HG02970 (cell line): ENCODE measurements at regions not wholly inside any gene's neighbourhood (a gene's known extent, or its start where the extent isn't known, plus 50 kb on each side); places are given as distances from the start of the nearest gene placed in this dataset.
"Not testable (repeated sequence)": the region's sequence is repeated elsewhere in the genome, so short reads cannot be mapped to it uniquely, and the experiment has no call there.

Source experiments
- ATAC-seq: cut with Tn5 transposase; IDR thresholded peaks from one replicate; pipeline ENCODE4 v1.9.1; 2021; ENCODE audit warnings: mild to moderate bottlenecking, moderate library complexity, moderate number of reproducible peaks; ENCODE audit not compliant: unreplicated experiment, low FRiP score

DNA sequence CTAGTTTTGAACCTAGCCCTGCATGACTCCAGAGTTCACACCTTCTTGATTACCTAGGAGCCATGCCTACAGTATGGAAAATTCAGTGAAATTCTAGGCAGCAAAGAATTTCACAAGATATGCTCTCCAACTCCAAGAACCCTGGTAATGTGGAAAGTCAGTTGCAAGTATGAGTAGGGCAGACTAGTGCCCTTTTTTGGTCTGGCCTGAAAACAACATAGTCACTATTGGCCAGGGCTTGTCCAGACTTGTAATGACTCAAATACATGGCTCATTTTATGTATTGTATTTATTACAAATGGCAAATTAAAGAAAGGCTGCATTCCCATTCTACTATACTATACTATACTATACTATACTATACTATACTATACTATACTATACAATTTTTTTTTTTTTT lies 160.4 kb downstream of the ESM1 start:
- no peak for ATAC-seq

DNA sequence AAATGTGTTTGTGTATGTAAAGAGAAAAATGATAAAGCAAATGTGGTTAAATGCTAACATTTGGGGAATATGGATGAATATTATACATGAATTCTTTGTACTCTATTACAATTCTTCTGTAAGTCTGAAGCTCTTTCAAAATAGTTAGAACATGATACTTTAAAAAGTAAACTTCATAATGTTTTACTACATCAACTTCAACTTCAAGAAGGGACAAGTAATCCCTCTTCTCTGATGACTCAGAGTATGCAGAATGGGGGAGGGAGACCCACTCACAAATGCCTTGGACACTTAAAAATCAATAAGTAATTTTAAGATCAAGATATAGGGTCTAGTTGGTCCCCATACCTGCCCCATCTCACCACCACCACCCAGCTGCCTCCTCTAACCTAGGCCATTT lies 162.4 kb downstream of the ESM1 start:
- no peak for ATAC-seq

DNA sequence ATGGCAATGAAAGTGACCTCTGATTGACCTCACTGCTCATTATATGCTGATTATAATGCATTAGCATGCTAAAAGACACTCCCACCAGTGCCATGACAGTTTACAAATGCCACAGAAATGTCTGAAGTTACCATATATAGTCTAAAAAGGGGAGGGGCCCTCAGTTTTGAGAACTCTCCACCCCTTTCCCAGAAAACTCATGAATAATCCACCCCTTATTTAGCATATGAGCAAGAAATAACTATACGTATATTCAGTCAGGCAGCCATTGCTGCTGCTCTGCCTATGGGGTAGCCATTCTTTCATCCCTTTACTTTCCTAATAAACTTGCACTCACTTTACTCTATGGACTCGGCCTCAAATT lies 163.1 kb downstream of the ESM1 start:
- no peak for ATAC-seq

DNA sequence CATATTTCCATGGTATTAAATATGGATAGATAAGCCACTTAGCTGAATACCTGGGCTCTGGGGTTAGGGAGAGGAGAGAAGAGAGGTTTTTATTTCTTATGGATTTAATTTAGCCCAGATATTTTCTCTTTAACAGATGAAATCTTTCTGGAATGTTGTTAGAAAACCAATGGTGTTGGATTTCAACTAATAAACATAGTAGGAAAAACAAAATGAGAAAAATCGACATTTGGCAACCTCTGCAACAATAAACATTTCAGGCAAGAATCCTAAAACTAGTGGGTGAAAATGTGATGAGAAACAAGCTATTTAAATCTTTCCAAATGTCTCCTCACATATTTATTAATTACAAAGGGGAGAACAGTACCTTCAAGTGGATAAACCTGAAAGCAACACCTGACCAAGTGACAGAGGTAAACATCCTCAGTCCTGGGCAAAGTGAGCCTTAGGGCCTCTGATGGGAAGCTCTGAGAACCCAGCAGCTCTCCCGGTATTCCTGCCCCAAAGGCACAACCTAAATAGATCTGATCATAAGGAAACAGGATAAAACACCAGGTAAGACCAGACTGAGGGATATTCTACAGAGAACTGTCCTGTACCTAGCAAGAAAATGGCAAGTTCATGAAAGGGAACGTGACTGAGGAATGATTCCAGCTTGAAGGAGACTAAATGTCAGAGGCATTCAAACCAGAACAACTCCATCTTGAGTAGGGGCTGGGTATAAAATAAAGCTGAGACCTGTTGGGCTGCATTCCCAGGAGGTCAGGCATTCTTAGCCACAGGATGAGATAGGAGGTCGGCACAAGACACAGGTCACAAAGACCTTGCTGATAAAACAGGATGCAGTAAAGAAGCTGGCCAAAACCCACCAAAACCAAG lies 163.7 kb downstream of the ESM1 start:
- ATAC-seq, result no peak

DNA sequence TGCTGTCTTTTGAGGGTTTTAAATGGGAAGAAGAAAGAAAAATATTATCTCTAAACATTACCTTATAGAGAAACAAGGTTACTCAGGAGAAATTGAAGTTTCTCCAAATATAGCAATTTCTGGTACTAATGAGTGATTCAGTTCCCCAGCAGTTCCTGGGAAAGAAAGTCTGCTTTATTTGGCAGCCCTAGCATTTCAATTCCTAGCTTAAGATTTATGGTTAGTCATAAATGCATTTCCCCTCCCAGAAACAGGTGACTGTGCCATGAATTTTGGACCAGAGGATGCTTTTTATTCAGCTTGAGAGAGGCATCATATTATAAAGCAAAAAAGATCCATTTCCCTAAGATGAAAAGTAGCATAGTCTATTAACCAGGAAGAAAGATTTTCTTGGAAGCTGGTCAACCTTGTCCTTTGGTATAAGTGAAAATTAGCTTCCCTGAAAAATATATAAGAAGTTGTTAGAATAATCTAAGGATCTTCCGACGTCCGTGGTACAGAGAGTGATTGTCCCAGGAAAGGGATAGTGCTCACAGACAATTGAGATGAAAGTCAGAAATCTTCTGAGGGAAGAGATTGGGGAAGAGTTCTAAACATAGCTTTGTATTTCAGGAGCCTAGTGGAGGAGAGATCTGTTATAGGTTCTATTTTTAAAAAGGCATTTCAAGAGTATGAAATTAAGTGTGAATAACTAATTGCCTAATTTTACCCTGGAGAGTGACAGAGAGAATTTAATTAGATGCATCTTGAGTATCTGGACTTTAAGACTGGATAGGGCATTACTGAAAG lies 164.9 kb downstream of the ESM1 start:
- no peak for ATAC-seq

DNA sequence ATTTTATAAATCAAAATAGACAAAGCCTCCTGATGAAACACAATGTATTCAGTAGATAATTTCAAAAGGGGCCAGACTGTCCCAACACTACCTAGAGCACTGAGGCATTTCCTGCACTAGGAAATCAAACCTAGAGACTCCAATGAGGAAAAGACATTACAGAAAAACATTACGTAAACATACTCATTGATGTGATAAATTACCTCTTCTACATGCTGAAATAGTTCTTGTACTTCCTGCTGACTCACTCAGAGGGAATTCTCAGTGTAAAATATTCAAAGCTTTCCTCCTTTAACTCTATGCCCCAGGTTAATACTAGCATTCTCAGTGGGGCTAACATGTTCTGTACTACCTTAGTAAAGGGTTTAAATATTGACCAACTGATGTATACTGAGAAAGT lies 178.0 kb downstream of the ESM1 start:
- ATAC-seq, result no peak

DNA sequence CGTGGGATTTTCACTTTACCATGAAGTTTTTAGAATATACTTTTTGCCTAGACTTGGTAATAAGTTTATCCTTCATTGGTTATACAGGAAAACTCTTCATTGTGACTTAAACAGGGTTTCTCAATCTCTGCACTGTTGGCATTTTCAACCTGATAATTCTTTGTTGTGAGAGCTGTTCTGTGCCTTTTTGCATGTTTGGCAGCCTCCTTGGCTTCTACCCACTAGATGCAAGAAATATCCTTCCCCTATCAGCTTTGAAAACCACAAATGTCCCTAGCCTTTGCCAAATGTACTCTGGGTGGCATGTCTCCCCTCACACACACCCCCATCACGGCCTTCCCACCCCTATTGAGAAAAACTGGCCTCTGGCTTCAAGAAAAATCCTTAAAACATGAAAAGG lies 180.9 kb downstream of the ESM1 start:
- ATAC-seq, result no peak

DNA sequence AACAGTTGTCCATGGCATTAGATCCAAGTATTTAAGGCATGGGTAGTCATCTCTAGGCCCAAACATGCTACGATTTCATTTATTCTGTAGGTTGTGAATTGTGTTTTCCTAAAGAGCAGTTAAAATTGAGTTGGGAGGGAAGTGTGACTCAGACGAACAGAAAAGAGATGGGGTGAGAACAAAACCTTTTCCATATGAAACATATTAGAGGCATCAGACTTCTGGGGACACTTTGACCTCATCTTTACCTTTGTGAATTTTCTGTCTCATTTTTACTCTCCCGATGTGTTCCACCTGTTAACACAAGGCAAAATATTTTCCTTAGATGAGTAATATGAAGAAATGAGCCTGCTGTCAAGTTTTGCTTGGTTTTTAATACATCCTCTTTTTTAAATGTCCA lies 181.3 kb downstream of the ESM1 start:
- ATAC-seq, result no peak

DNA sequence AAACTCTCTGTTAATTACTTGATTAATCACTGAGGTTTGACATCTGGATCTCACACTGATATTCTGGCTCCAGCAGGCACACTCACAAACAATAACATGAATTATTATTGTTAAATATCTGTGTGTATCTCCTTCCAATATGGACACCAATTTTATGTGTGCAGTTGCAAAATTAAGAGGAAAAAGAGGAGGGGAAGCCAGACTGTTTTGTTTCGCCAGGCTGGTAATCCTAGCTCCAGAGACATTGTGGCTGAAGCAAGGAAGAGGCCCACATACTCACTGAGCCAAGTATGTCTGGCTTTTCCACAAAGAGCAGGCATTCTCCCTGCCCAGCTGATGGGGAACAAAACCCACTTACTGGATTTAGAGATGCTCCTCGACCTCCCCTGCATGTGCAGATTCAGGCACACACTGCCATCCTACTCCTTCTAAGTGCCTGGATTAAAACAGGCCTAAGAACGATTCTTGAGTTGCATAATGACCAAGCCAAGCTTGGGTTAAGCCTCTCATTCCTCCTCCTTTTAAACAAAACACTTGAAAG lies 181.9 kb downstream of the ESM1 start:
- ATAC-seq, result no peak

DNA sequence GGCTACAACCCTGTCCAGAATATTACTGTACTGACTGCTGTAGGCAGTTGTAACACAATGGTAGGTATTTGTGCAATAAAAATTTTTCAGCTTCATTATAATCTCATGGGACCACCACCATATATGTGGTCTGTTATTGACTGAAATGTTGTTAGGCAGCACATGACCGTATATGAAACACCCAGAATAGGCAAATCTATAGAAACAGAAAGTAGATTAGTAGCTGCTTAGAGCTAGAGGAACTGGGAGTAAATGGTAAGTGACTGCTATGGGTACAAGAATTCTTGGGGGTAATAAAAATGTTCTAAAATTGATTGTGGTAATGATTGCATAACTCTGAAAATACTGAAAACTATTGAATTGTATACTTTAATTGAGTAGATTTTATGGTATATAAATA lies 185.7 kb downstream of the ESM1 start:
- no peak for ATAC-seq

DNA sequence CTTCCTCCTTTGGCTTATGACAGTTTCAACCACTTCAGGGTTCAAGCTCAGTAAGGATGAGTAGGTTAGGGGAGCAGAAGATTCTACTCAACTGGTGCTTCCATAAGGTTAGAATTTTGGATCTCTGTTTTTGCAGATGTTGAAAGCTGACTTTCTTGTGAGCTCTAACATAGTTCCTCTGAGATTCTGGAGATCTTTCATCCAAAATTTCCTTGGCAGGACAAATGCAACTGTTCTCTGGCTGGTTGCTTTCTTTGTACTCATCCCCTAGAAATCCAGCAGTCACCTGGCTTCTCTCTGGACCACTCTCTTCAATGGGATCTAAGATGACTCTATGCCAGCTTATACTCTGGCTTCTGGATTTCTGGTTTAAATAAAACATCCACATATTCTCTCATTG lies 189.6 kb downstream of the ESM1 start:
- ATAC-seq, result no peak

DNA sequence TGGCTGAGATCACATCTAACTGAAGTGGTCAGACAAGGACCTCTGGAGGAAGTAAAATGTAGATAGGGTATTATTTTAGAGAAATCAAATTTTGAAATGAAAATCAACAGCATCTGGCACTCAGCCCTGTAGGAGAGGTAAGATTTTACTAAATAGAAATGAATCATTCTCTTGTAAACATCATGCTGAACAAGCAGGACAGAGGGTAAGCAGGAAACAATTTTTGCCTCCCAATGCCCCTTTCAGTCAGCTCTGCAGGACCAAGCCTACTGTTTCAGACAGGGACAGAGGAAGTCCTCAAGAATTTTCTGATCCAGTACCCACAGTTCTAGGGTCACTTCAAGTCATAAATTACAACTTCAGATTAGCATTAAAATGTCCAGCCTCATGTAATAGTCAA lies 190.1 kb downstream of the ESM1 start:
- no peak for ATAC-seq

DNA sequence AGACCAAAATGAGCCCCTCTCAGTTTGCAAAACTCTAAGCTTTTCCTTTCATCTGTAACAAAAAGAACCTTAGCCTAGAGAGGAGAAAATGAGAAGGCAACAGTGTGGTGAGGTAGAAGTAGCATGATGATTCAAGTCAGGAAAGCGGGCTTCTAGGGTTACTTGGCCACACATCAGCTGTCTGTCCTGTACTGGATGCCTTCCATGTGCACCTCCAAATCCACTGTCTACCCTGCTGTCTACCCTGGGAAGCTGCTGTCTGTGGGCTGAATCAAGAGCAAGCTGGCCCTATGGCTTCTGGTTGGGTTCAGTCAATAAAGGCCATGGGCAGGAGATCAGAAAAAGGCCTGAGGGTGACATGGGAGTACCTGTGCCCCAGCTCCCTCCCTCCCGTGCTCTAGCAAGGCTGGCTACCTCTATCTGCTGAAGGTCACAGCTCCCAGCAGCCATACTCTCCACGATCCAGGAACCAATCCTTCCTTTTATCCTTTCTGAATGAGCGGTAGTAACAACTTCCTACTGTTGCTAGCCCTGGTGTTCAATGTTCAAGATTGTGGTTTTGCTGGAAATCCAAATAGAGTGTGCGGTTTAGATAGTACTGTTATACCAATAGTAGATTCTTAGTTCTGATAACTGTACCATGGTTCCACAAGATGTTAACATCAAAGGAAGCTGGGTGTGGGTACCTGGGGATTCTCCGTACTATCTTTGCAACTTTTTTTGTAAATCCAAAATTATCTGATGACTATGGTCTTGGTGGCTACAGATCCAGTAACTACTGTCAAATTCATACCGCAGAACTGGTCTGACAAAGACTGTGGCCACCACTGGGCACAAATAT lies 191.0 kb downstream of the ESM1 start:
- ATAC-seq, result no peak

DNA sequence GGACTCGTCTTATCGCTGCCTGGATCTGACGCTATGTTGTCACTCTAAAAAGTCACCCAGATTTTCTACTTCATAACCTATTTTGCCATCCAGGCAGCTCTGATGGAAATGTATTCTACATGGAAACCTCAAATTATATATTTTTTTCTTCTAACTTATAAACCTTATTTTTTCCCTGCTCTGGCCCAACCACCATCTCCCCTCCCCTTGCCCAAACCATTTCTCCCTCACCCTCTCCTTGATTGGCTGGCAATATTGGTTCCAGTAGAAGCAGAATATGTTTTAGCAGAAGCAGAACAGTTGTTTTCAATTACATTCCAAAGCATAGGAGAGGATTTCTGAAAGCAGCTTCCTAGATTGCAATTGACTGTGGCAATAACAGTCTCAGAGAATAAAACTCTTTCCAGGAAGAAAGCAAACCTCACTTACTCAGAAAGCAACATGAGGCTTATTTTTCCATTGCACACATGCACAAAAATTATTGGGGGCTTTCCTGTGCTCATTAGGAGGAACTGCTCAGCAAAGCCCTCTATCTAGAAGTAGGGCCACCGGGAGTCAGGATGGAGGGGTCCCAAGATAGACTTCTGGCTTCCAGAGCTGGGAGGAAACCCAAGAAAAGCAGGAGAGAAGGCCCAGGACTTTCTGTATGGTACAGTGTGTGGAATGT lies 191.8 kb downstream of the ESM1 start:
- ATAC-seq, result no peak

DNA sequence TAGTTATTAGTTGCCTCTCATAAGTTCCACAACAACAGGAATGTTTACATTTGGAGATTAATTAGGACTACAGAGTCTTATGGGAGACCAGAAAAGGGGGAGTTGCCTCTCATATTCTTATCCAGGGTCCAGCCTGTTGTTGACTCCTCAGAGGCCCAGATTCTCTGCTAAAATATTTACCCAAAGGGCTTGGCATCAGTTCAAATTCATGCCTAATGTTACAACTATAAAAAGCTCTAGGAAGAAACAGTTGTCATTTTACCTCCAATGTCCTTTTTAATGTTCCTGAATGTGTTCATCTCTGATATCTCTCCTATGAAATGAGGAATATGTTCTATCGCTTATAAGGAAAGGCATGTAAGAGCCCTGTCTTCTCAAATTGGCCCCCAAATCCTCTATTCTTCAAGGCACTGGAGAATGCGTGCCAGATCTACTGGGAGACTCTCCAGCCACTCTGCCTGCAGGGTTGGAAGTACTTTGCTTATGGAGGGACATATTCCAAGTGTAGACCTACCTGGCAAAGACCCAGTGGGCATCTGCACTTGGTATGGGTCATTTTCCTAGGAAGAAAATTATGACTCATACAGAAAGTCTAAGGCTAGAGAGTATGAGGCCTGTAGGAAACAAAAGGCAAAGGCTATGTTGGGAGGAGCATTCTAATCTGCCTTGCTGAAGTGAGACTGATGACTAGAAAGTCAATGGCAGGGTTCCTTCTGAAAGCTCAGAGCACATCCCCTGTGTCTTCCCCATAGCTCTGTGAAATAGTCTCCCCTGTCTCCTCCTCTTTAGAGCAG lies 192.6 kb downstream of the ESM1 start:
- ATAC-seq, result no peak

DNA sequence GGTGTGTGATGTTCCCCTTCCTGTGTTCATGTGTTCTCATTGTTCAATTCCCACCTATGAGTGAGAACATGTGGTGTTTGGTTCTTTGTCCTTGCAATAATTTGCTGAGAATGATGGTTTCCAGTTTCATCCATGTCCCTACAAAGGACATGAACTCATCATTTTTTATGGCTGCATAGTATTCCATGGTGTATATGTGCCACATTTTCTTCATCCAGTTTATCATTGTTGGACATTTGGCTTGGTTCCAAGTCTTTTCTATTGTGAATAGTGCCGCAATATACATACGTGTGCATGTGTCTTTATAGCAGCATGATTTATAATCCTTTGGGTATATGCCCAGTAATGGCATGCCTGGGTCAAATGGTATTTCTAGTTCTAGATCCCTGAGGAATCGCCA lies 197.5 kb downstream of the ESM1 start:
- ATAC-seq, result not testable (repeated sequence)

DNA sequence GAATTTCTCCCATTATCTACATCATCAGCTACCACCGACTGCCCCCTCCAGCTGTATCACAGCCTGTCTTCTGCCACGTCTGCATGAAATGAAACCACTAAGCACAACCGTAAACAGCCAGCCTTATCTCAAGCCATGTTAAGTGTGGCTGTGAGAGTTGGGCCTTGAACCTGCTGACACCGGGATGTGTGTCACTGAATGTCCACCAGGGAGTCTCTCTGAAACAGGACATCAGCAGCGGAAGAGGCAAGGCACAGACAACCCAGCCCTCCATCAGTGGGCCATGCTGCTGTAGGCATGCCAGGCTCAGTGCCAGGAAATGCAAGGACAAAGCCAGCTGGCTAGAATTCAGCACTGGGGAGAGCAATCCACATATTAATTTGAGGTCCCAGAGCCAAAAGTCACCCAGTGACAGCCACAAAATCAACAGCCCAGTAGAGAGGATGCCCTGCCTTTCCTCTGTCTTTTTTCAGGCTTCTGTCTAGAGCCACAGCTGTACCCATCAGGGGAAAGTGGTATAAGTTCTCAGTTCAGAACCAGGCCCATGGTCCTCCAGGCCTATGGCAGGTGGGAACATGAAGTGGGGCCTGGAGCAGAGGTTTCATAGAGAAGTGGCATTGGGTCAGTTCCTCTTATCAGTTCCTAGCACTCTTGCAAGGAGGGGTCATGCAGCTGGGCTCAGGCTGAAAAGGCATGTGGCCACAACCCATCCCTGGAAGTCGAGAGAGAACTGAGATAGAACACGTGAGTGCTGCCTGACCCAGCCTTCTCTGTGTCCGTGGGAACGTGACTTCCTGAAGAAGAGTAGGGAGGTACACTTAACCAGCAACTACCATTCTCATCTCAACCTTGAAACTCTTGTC lies 199.4 kb downstream of the ESM1 start:
- ATAC-seq, result no peak

DNA sequence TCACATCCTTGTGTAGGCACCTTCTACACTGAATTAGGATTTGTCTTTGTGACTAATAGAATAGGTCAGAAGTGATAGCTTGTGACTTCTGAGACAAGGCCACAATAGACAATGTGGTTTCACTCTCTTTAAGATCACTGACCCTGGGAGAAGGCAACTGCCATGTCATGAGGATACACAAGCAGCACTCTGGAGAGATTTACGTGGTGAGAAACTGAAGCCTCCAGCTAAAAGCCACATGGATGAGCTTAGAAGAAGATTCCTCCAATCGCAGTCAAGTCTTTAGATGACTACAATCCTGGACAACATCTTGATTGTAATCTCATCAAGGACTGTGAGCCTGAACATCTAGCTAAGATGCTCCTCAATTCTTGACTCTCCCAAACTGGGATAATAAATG lies 206.6 kb downstream of the ESM1 start:
- ATAC-seq, result no peak

DNA sequence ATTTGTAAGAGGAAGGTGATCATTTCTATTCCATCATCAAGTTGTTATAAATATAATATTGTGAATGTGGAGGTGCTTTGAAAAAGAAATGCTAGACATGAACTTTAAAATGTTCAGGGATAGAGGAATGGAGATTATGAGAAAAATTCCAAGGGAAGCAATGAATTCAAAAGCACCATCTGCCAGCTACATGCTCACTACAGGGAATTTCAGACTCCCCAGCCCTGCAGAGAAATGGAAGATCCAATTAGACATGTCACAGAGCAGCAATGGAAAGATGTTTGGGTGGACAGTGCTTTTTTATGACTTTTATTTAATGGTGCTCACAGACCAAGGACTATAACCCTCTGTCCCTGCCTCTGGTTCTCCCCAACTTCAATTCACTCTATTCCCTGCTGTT lies 209.7 kb downstream of the ESM1 start:
- ATAC-seq, result no peak
